Adrenal gland (tissue), 9 donors: ENCODE measurements at regions not wholly inside any gene's neighbourhood (a gene's known extent, or its start where the extent isn't known, plus 50 kb on each side); places are given as distances from the start of the nearest gene placed in this dataset.

Source experiments
- DNase-seq, 7 donors: peaks; one replicate each; pipeline ENCODE4 v3.0.0-alpha.2; 2019 to 2020
- H3K27ac ChIP-seq, 5 donors: fragments of 200-600 bp; sonication (generic) in 4 of 5; 1 replicate in 3 of 5; 2 replicates in 2 of 5; pipeline versions ENCODE4 v1.5.1 to v1.8.0; 2016 to 2020; ENCODE audit warnings: mild to moderate bottlenecking in 1 of 5
- H3K27me3 ChIP-seq: fragments of 200-600 bp; 2 replicates; pipeline ENCODE4 v1.8.0; 2021
- H3K36me3 ChIP-seq, 2 donors: fragments of 200-600 bp; replicated peaks in 1 of 2; 1 replicate in 1 of 2; 2 replicates in 1 of 2; pipeline versions ENCODE4 v1.5.1 to v1.8.0; 2018 to 2022
- H3K4me1 ChIP-seq, 2 donors: fragments of 200-600 bp; replicated peaks in 1 of 2; 1 replicate in 1 of 2; 2 replicates in 1 of 2; pipeline versions ENCODE4 v1.5.1 to v1.8.0; 2018 to 2021
- H3K4me3 ChIP-seq, 4 donors: fragments of 200-600 bp; sonication (generic) in 3 of 4; one replicate each; pipeline ENCODE4 v1.5.1; 2016 to 2018
- H3K9me3 ChIP-seq, 3 donors: fragments of 200-600 bp; sonication (generic) in 1 of 3; replicated peaks in 1 of 3; 1 replicate in 2 of 3; 2 replicates in 1 of 3; pipeline versions ENCODE4 v1.5.1 to v1.8.0; 2016 to 2021
- POLR2A ChIP-seq, 2 donors: fragments of 450-650 bp; IDR thresholded peaks; one replicate each; pipeline ENCODE4 v1.6.1; 2017; ENCODE audit warnings: antibody characterized with exemption in 2 of 2, mild to moderate bottlenecking in 2 of 2, moderate library complexity in 1 of 2
- WGBS, 4 donors: extraction: QIAGEN DNeasy Blood & Tissue Kit in 2 of 4; methylation state at CpG; one replicate each; pipeline versions ENCODE4 v1.1.5 to v1.1.7; 2013 to 2017; 5-methylcytosine and 5-hydroxymethylcytosine counted together
- intact Hi-C, 2 donors: fragments of 100-400 bp; cut with DNase I; formaldehyde crosslinking; loops; one replicate each; pipeline versions ENCODE4 v1.14.1 to v1.15.0; 2022 to 2023
- TF ChIP-seq, protein P1 (sequence below), 6 experiments: fragments of 450-650 bp in 4 of 6; fragments of 200-600 bp in 2 of 6; sonication (generic) in 1 of 6; IDR thresholded peaks; 1 replicate in 5 of 6; 2 replicates in 1 of 6; pipeline versions ENCODE4 v1.5.1 to v1.8.0; 2016 to 2021; ENCODE audit warnings: antibody characterized with exemption in 6 of 6, mild to moderate bottlenecking in 2 of 6, moderate library complexity in 1 of 6
- donor health status: healthy with polysubstance abuse.
- donor health status: Bipolar disorder and iron deficiency.
- donor health status: DM: yes; HTN: yes; CAD: no.
- donor health status: DM: no; HTN: no; CAD: no.
- donor health status: DM: no; HTN: no; CAD: no.

DNA sequence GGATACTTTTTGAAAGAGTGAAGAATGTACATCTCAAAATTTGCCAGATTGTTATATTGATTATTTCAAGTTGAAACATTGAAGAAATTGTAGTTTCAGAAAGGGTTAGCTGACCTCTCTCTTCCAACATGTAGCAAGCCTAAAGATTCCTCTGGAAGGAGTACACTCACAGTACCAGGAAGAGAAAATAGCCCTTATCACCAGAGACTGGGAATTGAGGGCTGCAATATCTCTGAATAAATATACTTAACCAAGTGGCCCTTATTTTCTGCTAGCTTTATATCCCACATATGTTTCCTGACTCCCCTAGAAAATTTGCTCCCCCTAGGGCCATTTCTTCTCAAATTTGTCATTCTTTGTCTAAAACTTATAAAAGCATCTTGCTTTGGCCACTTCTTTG is 332.2 kb downstream of the GASK1B start:
- intact Hi-C loops: no loop called here
- TF ChIP-seq, protein P1, sequence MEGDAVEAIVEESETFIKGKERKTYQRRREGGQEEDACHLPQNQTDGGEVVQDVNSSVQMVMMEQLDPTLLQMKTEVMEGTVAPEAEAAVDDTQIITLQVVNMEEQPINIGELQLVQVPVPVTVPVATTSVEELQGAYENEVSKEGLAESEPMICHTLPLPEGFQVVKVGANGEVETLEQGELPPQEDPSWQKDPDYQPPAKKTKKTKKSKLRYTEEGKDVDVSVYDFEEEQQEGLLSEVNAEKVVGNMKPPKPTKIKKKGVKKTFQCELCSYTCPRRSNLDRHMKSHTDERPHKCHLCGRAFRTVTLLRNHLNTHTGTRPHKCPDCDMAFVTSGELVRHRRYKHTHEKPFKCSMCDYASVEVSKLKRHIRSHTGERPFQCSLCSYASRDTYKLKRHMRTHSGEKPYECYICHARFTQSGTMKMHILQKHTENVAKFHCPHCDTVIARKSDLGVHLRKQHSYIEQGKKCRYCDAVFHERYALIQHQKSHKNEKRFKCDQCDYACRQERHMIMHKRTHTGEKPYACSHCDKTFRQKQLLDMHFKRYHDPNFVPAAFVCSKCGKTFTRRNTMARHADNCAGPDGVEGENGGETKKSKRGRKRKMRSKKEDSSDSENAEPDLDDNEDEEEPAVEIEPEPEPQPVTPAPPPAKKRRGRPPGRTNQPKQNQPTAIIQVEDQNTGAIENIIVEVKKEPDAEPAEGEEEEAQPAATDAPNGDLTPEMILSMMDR (IDR thresholded peaks at IDR 0.05): no peak
- no peak for TF ChIP-seq POLR2A (IDR thresholded peaks at IDR 0.05)
- no peak overlapping the region for H3K27ac ChIP-seq
- no peak overlapping the region for H3K4me3 ChIP-seq
- DNase-seq: no peak
- H3K9me3 ChIP-seq: no peaks in the 10 kb centered on the region
- no peaks in the 10 kb centered on the region for H3K4me1 ChIP-seq
- no peaks in the 10 kb centered on the region for H3K36me3 ChIP-seq
- H3K27me3 ChIP-seq: no peaks in the 10 kb centered on the region

DNA sequence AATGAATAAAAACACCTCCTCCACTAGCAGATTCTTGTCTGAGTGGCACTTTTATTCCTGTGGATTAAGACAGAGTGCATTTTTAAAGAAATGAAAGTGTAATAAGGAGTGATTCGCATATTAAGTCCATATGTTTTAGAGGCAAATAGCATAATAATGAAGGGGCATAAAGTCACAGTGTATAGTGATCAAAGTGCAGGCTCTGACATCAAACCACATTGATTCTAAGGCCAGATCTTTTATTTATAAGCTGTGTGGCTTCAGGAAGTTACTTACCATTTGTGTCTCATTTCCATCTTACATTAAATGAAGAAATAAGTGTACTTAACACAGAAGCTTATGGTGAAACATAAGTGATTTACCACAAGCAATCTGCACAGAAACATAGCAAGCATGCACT is 332.8 kb downstream of the GASK1B start:
- Histone ChIP-seq H3K36me3 (no peaks in the 10 kb centered on the region), H3K27ac (no peak overlapping the region), H3K9me3 (no peaks in the 10 kb centered on the region), H3K27me3 (no peaks in the 10 kb centered on the region), H3K4me3 (no peak overlapping the region), H3K4me1 (no peaks in the 10 kb centered on the region)
- DNase-seq: no peak
- no peak for TF ChIP-seq POLR2A (IDR thresholded peaks at IDR 0.05)
- TF ChIP-seq, protein P1 (IDR thresholded peaks at IDR 0.05): no peak
- intact Hi-C loops: no loop called here
- 94 to 98% (median 94%) methylated on average over 1 of the region's 1 CpG for WGBS, 4 donors

DNA sequence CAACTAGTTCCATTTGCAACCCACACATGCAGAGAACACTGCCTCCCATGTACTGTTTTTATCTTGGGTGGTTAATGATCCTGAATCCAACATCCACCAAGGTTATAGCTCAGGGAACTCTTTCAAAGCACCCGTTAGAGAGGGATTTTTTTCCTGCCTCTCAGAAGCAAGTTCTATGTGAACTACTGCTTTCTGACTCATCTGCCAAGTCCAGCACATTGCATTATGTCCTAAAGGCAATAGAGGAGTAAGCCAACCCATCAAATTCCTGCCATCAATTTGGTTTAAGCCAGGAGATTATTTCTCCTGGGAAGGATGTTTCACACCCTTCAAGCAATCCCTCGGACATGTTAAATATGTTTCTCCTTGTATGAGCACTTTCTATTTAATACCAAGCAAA is 334.5 kb downstream of the GASK1B start:
- intact Hi-C loops: no loop called here
- H3K9me3 ChIP-seq: no peaks in the 10 kb centered on the region
- H3K36me3 ChIP-seq: no peaks in the 10 kb centered on the region
- no peak for DNase-seq
- no peaks in the 10 kb centered on the region for H3K4me1 ChIP-seq
- H3K4me3 ChIP-seq: no peak overlapping the region
- WGBS, 4 donors: 13 to 47% (median 37%) methylated on average over 2 of the region's 2 CpGs
- no peak overlapping the region for H3K27ac ChIP-seq
- TF ChIP-seq POLR2A (IDR thresholded peaks at IDR 0.05): no peak
- TF ChIP-seq, protein P1 (IDR thresholded peaks at IDR 0.05): no peak
- H3K27me3 ChIP-seq: no peaks in the 10 kb centered on the region

DNA sequence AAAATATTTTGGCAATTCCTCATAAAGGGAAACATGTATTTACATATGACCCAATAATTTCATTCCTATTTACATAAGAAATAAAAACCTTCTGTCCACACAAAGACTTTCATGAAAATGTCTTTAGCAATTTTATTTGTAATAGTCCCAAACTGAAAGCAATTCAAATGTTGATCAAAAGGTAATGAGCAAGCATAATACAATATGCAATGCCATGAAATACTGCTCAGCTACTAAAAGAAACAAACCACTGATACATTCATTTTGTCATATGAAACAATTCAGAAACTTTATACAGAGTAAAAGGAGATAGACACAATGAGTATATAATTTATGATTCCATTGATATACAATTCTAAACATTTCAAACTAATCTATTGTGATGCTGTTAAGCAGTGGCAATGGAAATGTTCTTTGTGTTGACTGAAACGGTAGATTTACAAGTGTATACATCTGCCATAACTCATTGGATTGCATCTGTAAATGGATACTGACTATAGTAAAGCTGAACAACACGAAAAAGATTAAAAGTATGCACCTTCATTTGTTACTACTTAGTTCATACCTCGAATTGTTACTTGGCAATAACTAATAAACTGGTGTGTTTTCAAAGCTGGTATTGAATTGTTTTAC is 335.6 kb downstream of the GASK1B start:
- Histone ChIP-seq H3K4me3 (no peak overlapping the region), H3K36me3 (no peaks in the 10 kb centered on the region), H3K27ac (no peak overlapping the region), H3K27me3 (no peaks in the 10 kb centered on the region), H3K4me1 (no peaks in the 10 kb centered on the region), H3K9me3 (no peaks in the 10 kb centered on the region)
- WGBS, 4 donors: 67 to 82% (median 79%) methylated on average over 3 of the region's 3 CpGs
- no peak for DNase-seq
- TF ChIP-seq POLR2A (IDR thresholded peaks at IDR 0.05): no peak
- TF ChIP-seq, protein P1 (IDR thresholded peaks at IDR 0.05): no peak
- intact Hi-C loops: no loop called here
